ENCODE measurements at regions not wholly inside any gene's neighbourhood (a gene's known extent, or its start where the extent isn't known, plus 50 kb on each side); places are given as distances from the start of the nearest gene placed in this dataset.

DNA sequence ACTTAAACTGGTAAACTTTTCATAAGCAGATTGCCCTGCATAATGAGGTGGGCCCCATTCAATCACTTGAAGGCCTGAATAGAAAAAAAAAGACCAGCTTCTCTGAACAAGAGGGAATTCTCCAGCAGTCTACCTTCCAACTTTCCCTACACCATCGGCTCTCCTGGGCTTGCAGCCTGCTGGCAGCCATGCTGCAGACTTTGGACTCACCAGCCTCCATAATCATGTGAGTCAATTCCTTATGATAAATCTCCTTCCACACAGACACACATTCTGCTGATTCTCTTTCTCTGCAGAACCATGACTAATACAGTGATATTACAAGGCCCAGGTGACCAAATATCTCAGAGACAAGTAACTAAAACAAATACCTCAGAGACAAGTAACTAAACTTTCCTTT is 113.8 kb upstream of the WDR17 start:
- no peaks in the 10 kb centered on the region for H3K27me3 ChIP-seq (ENCODE audit: control insufficient read depth, insufficient read depth, low read length)
- DNase-seq (ENCODE audit: low read depth): no peak
- TF ChIP-seq, protein P1, sequence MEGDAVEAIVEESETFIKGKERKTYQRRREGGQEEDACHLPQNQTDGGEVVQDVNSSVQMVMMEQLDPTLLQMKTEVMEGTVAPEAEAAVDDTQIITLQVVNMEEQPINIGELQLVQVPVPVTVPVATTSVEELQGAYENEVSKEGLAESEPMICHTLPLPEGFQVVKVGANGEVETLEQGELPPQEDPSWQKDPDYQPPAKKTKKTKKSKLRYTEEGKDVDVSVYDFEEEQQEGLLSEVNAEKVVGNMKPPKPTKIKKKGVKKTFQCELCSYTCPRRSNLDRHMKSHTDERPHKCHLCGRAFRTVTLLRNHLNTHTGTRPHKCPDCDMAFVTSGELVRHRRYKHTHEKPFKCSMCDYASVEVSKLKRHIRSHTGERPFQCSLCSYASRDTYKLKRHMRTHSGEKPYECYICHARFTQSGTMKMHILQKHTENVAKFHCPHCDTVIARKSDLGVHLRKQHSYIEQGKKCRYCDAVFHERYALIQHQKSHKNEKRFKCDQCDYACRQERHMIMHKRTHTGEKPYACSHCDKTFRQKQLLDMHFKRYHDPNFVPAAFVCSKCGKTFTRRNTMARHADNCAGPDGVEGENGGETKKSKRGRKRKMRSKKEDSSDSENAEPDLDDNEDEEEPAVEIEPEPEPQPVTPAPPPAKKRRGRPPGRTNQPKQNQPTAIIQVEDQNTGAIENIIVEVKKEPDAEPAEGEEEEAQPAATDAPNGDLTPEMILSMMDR (IDR thresholded peaks at IDR 0.05; ENCODE audit: insufficient read depth, low read length, poor library complexity, severe bottlenecking): no peak

DNA sequence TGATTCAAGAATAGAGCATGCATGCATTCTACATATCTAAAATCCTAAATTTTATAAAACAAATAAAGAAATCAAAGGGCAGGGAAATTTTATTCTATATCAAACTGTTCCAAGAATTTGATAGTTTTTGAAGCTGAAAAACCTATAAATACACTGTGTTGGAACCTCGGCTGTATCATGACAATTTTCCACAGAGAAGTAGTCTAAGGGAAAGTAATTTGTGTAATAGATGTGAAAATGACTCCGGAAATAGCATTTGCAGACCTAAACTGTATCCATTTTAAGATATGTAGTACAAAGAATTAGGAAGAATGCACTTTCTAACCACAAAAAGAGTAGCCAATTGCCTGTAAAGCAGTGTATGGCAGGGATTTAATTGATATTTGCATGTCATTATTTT is 112.5 kb upstream of the WDR17 start:
- no peak overlapping the region for H3K4me3 ChIP-seq (ENCODE audit: low read depth, low read length)
- no peak for DNase-seq (ENCODE audit: low read depth)
- no peaks in the 10 kb centered on the region for H3K27me3 ChIP-seq (ENCODE audit: control insufficient read depth, insufficient read depth, low read length)
- H3K36me3 ChIP-seq (ENCODE audit: control insufficient read depth, insufficient read depth, low read length): no peaks in the 10 kb centered on the region
- TF ChIP-seq, protein P1 (IDR thresholded peaks at IDR 0.05; ENCODE audit: insufficient read depth, low read length, poor library complexity, severe bottlenecking): no peak

More for the DNA sequence above, 113.8 kb upstream of the WDR17 start:
- H3K4me3 ChIP-seq (ENCODE audit: low read depth, low read length): no peak overlapping the region
- H3K36me3 ChIP-seq (ENCODE audit: control insufficient read depth, insufficient read depth, low read length): no peaks in the 10 kb centered on the region

DNA sequence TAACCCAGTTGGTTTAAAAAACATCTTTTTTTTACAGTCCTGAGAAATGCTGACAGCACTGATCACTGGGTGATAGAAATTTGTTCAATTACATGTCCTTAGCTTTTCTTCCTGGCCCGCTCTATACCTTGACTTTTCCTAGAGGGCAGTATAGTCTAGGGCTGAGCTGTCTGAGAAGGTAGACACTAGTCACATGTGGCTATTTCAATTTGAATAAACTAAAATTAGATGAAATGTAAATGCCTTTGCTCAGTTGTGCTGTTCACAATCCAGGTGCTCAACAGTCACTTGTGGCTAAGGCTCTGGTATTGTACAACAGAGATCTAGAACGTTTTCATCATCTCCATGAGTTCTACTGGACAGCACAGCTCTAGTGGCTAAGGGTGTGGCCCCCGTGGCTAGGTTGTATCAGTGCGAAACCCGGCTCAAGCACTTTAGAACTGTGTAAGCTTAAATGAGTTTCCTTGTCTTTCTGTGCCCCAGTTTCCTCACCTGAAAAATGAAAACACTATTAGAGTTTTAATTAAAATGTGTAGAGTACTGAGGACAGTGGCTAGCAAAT is 111.6 kb upstream of the WDR17 start:
- H3K27me3 ChIP-seq (ENCODE audit: control insufficient read depth, insufficient read depth, low read length): no peaks in the 10 kb centered on the region
- H3K36me3 ChIP-seq (ENCODE audit: control insufficient read depth, insufficient read depth, low read length): no peaks in the 10 kb centered on the region
- no peak for DNase-seq (ENCODE audit: low read depth)
- no peak overlapping the region for H3K4me3 ChIP-seq (ENCODE audit: low read depth, low read length)
- TF ChIP-seq, protein P1 (IDR thresholded peaks at IDR 0.05; ENCODE audit: insufficient read depth, low read length, poor library complexity, severe bottlenecking): no peak

DNA sequence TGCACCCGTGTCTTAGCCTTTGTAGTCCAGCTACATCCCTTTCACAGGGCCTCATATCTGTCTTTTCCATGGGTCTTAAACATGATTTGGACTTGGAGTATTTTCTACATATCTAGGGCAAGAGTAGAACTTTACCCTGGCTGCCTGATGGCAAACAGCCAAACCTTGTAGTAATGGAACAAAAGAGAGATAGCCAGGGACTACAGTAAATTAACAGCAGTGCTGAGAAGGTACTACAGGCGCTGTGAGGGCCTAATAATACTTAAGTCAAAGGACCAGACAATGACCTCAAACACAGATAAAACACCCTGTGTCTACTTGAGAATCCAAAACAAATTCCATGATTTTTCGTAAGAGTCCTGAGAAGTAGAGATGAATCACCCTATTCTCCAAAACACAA is 111.0 kb upstream of the WDR17 start:
- DNase-seq (ENCODE audit: low read depth): no peak
- no peak overlapping the region for H3K4me3 ChIP-seq (ENCODE audit: low read depth, low read length)
- no peaks in the 10 kb centered on the region for H3K36me3 ChIP-seq (ENCODE audit: control insufficient read depth, insufficient read depth, low read length)
- TF ChIP-seq, protein P1 (IDR thresholded peaks at IDR 0.05; ENCODE audit: insufficient read depth, low read length, poor library complexity, severe bottlenecking): no peak
- no peaks in the 10 kb centered on the region for H3K27me3 ChIP-seq (ENCODE audit: control insufficient read depth, insufficient read depth, low read length)

DNA sequence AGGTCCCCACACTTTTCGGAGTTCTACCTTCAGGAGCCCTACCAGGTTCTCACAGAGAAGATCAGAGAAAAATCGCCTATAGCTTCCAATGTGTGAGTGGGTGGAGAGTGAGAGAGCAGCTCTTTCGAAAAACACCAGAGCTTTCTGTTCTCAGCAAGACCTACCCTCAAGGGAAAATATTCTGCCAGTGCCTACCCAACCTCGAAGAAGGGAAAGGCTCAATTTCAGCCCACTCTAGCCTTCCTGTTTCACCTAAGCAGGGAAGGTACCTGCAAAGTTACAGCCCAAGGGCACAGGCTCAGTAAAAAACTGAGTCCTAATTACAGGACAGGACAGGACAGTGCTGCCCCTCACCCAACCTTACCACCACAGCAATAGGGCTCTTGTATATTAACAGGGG is 104.0 kb upstream of the WDR17 start:
- Histone ChIP-seq H3K4me3 (ENCODE audit: low read depth, low read length) (no peak overlapping the region), H3K27me3 (ENCODE audit: control insufficient read depth, insufficient read depth, low read length) (no peaks in the 10 kb centered on the region), H3K36me3 (ENCODE audit: control insufficient read depth, insufficient read depth, low read length) (no peaks in the 10 kb centered on the region)
- DNase-seq (ENCODE audit: low read depth): no peak
- TF ChIP-seq, protein P1 (IDR thresholded peaks at IDR 0.05; ENCODE audit: insufficient read depth, low read length, poor library complexity, severe bottlenecking): no peak

DNA sequence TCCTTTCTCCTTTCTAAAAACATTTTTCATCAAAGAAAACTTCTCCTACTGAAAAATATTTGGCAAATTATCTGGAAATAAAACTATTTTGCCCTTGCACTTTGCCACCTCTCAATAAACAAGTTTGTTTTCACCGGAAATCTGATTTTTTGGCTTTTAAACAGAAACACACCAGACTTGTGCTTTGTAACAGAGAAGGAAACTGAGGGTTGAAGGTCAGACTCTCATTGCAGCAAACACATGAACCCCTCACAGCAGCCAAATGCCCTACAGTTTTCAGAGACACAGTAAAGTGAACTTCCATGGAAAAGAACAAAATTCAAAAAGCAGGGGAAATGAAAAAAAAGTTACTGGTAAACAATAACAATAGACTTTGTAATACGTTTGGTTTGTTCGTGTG is 95.6 kb upstream of the WDR17 start:
- DNase-seq (ENCODE audit: low read depth): no peak
- no peaks in the 10 kb centered on the region for H3K36me3 ChIP-seq (ENCODE audit: control insufficient read depth, insufficient read depth, low read length)
- TF ChIP-seq, protein P1 (IDR thresholded peaks at IDR 0.05; ENCODE audit: insufficient read depth, low read length, poor library complexity, severe bottlenecking): no peak
- no peaks in the 10 kb centered on the region for H3K27me3 ChIP-seq (ENCODE audit: control insufficient read depth, insufficient read depth, low read length)
- H3K4me3 ChIP-seq (ENCODE audit: low read depth, low read length): no peak overlapping the region
